GM12892 (cell line): ENCODE measurements at regions not wholly inside any gene's neighbourhood (a gene's known extent, or its start where the extent isn't known, plus 50 kb on each side); places are given as distances from the start of the nearest gene placed in this dataset.

Source experiments
- DNase-seq: peaks from one replicate; pipeline ENCODE4 v3.0.0; 2011; ENCODE audit not compliant: insufficient read length
- FAIRE-seq: peaks from 2 replicates; lab custom pipeline; 2011; peaks lifted over from hg19 to GRCh38; lab: Jason Lieb, UNC
- POLR2A ChIP-seq: IDR thresholded peaks from 2 replicates; pipeline ENCODE4 v1.6.1; 2011; ENCODE audit warnings: low read depth, low read length, control low read depth
- POLR2AphosphoS5 ChIP-seq: IDR thresholded peaks from 2 replicates; pipeline ENCODE4 v1.6.1; 2011; ENCODE audit warnings: low read depth, low read length, control low read depth
- TAF1 ChIP-seq: IDR thresholded peaks from 2 replicates; pipeline ENCODE4 v1.6.1; 2011; ENCODE audit warnings: low read depth, mild to moderate bottlenecking, control low read depth, low read length, borderline replicate concordance

GRCh38 chr4:104983615-104984179, 163.0 kb upstream of the TET2 start:
- TF ChIP-seq POLR2AphosphoS5 (no peak), POLR2A (no peak), TAF1 (no peak)
- DNase-seq (no peak), FAIRE-seq (no peak)

GRCh38 chr4:104986306-104986705, 160.4 kb upstream of the TET2 start:
- TF ChIP-seq POLR2AphosphoS5 (no peak), TAF1 (no peak), POLR2A (no peak)
- DNase-seq, result no peak
- no peak for FAIRE-seq

- no peak for DNase-seq
- no peak for TF ChIP-seq POLR2AphosphoS5
- no peak for FAIRE-seq
Measured at GRCh38 chr4:104989371-104989770, 157.3 kb upstream of the TET2 start.

- DNase-seq (no peak), FAIRE-seq (no peak)
Measured at GRCh38 chr4:105002278-105002677, 144.4 kb upstream of the TET2 start.

GRCh38 chr4:105014234-105014633, 132.4 kb upstream of the TET2 start:
- FAIRE-seq, result no peak

More at GRCh38 chr4:105002278-105002677, 144.4 kb upstream of the TET2 start:
- TF ChIP-seq POLR2A (no peak), POLR2AphosphoS5 (no peak), TAF1 (no peak)

GRCh38 chr4:105014635-105015034, 132.0 kb upstream of the TET2 start:
- TF ChIP-seq POLR2AphosphoS5 (no peak), TAF1 (no peak), POLR2A (no peak)
- no peak for FAIRE-seq
- DNase-seq, result no peak

More at GRCh38 chr4:105014234-105014633, 132.4 kb upstream of the TET2 start:
- DNase-seq, result no peak
- no peak for TF ChIP-seq POLR2AphosphoS5
- no peak for TF ChIP-seq POLR2A
- no peak for TF ChIP-seq TAF1

- DNase-seq (no peak), FAIRE-seq (no peak)
Measured at GRCh38 chr4:105015750-105016149, 130.9 kb upstream of the TET2 start.

GRCh38 chr4:105022811-105023667, 123.6 kb upstream of the TET2 start:
- DNase-seq (no peak), FAIRE-seq (no peak)
- TF ChIP-seq POLR2A, result no peak
- TF ChIP-seq TAF1, result no peak
- no peak for TF ChIP-seq POLR2AphosphoS5

More at GRCh38 chr4:105015750-105016149, 130.9 kb upstream of the TET2 start:
- TF ChIP-seq POLR2A, result no peak
- TF ChIP-seq POLR2AphosphoS5, result no peak
- no peak for TF ChIP-seq TAF1

GRCh38 chr4:105023668-105024055, 123.0 kb upstream of the TET2 start:
- no peak for TF ChIP-seq POLR2AphosphoS5
- no peak for FAIRE-seq
- DNase-seq, result no peak

GRCh38 chr4:105025263-105026017, 121.2 kb upstream of the TET2 start:
- DNase-seq (no peak), FAIRE-seq (no peak)
- TF ChIP-seq POLR2A (no peak), POLR2AphosphoS5 (no peak), TAF1 (no peak)

- FAIRE-seq (no peak), DNase-seq (no peak)
- TF ChIP-seq POLR2AphosphoS5 (no peak), TAF1 (no peak), POLR2A (no peak)
Measured at GRCh38 chr4:105036991-105037390, 109.7 kb upstream of the TET2 start.
